ENCODE measurements at regions not wholly inside any gene's neighbourhood (a gene's known extent, or its start where the extent isn't known, plus 50 kb on each side); places are given as distances from the start of the nearest gene placed in this dataset.

DNA sequence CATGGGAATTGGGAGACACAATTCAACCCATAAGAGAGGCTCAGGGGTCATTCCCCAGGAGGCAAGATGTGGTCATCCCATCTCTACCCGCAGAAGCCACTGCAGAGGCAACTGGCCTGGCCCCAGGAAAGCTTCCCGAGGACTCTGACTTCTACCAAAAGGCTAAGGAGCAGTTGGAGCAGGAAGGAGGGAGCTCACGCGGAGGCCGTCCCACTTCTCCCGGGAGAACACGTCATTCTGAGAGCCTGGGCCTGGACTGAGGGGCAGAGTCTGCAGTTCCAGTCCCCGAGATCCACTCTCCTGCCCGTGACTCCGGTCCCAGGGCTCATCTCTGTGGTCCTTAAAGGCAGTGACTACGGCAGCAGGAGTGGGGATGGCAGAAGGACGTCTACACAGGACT lies 69.0 kb upstream of the TAF1B start:
- no peak for DNase-seq
- Histone ChIP-seq H3K27ac (ENCODE audit: insufficient read depth in 1 of 2, low read depth in 1 of 2, low read length in 2 of 2, poor library complexity in 1 of 2, severe bottlenecking in 2 of 2) (no peak overlapping the region), H3K9me3 (ENCODE audit: control extremely low read depth in 1 of 5, control insufficient read depth in 4 of 5, insufficient read depth in 2 of 5, low read depth in 1 of 5, low read length in 4 of 5) (no peaks in the 10 kb centered on the region), H3K27me3 (replicated peaks in 2 of 5; ENCODE audit: control insufficient read depth in 4 of 5, insufficient read depth in 5 of 5, low read length in 4 of 5) (no peaks in the 10 kb centered on the region), H3K36me3 (ENCODE audit: control insufficient read depth in 4 of 4, insufficient read depth in 4 of 4, low read length in 3 of 4) (no peaks in the 10 kb centered on the region), H3K4me3 (ENCODE audit: control insufficient read depth in 1 of 7, extremely low read depth in 1 of 7, insufficient read depth in 4 of 7, low read depth in 2 of 7, low read length in 6 of 7) (no peak overlapping the region), H3K4me1 (ENCODE audit: control extremely low read depth in 1 of 4, control insufficient read depth in 4 of 4, insufficient read depth in 4 of 4, low read length in 3 of 4) (peaks cover 0 to 1% (median under 1%) of the 10 kb centered on the region in 4 experiments)
- POLR2A ChIA-PET: no interaction called here
- 94% methylated on average over 11 of the region's 12 CpGs for WGBS (ENCODE audit: insufficient coverage)
- CTCF ChIA-PET: interaction anchor here (2.9 to 10.2 kb wide), 2 partner anchors 17 to 26 kb away, joined by 9 to 53 read pairs; no protein-coding TSS in a partner anchor

- Histone ChIP-seq H3K9me3 (ENCODE audit: control extremely low read depth in 1 of 5, control insufficient read depth in 4 of 5, insufficient read depth in 2 of 5, low read depth in 1 of 5, low read length in 4 of 5) (no peaks in the 10 kb centered on the region), H3K36me3 (ENCODE audit: control insufficient read depth in 4 of 4, insufficient read depth in 4 of 4, low read length in 3 of 4) (no peaks in the 10 kb centered on the region), H3K4me1 (ENCODE audit: control extremely low read depth in 1 of 4, control insufficient read depth in 4 of 4, insufficient read depth in 4 of 4, low read length in 3 of 4) (peaks cover 0 to 12% (median 5%) of the 10 kb centered on the region in 4 experiments), H3K27me3 (replicated peaks in 2 of 5; ENCODE audit: control insufficient read depth in 4 of 5, insufficient read depth in 5 of 5, low read length in 4 of 5) (no peaks in the 10 kb centered on the region), H3K27ac (ENCODE audit: insufficient read depth in 1 of 2, low read depth in 1 of 2, low read length in 2 of 2, poor library complexity in 1 of 2, severe bottlenecking in 2 of 2) (no peak overlapping the region), H3K4me3 (ENCODE audit: control insufficient read depth in 1 of 7, extremely low read depth in 1 of 7, insufficient read depth in 4 of 7, low read depth in 2 of 7, low read length in 6 of 7) (no peak overlapping the region)
- no peak for DNase-seq
- CTCF ChIA-PET: interaction anchor here (0.7 to 10.2 kb wide), 2 partner anchors 18 to 56 kb away, joined by 3 to 53 read pairs; no protein-coding TSS in a partner anchor
- POLR2A ChIA-PET: no interaction called here
- 97% methylated on average over 5 of the region's 9 CpGs for WGBS (ENCODE audit: insufficient coverage)
Observed at GRCh38 chr2:9775351-9775750, 67.9 kb upstream of the TAF1B start.

- ChIA-PET CTCF (no interaction called here), POLR2A (no interaction called here)
- no peaks in the 10 kb centered on the region for H3K9me3 ChIP-seq (ENCODE audit: control extremely low read depth in 1 of 5, control insufficient read depth in 4 of 5, insufficient read depth in 2 of 5, low read depth in 1 of 5, low read length in 4 of 5)
- no peaks in the 10 kb centered on the region for H3K27me3 ChIP-seq (replicated peaks in 2 of 5; ENCODE audit: control insufficient read depth in 4 of 5, insufficient read depth in 5 of 5, low read length in 4 of 5)
- DNase-seq: no peak
- H3K27ac ChIP-seq (ENCODE audit: insufficient read depth in 1 of 2, low read depth in 1 of 2, low read length in 2 of 2, poor library complexity in 1 of 2, severe bottlenecking in 2 of 2): no peak overlapping the region
- WGBS (ENCODE audit: insufficient coverage): 97% methylated on average over 6 of the region's 9 CpGs
- H3K4me1 ChIP-seq (ENCODE audit: control extremely low read depth in 1 of 4, control insufficient read depth in 4 of 4, insufficient read depth in 4 of 4, low read length in 3 of 4): peaks cover 0 to 13% (median 5%) of the 10 kb centered on the region in 4 experiments
- no peak overlapping the region for H3K4me3 ChIP-seq (ENCODE audit: control insufficient read depth in 1 of 7, extremely low read depth in 1 of 7, insufficient read depth in 4 of 7, low read depth in 2 of 7, low read length in 6 of 7)
- no peaks in the 10 kb centered on the region for H3K36me3 ChIP-seq (ENCODE audit: control insufficient read depth in 4 of 4, insufficient read depth in 4 of 4, low read length in 3 of 4)
Observed at GRCh38 chr2:9775999-9776712, 67.1 kb upstream of the TAF1B start.

GRCh38 chr2:9777081-9777480 lies 66.2 kb upstream of the TAF1B start:
- POLR2A ChIA-PET: no interaction called here

DNA sequence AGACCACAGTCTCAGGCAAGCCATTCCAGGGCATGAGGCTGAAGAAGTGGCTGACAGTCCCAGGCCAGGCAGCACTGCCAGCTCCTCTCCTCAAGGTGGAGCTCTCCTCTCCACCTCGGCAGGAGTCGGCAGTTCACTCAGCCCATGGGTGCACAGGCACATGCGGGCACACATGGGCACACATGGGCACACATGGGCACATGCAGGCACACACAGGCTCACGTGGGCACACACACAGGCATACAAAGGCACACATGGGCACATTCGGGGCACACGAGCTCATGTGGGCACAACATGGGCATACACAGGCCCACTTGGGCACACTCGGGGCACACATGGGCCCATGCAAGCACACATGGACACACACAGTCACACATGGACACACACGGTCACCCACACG lies 65.3 kb upstream of the TAF1B start:
- Histone ChIP-seq H3K27ac (ENCODE audit: insufficient read depth in 1 of 2, low read depth in 1 of 2, low read length in 2 of 2, poor library complexity in 1 of 2, severe bottlenecking in 2 of 2) (no peak overlapping the region), H3K9me3 (ENCODE audit: control extremely low read depth in 1 of 5, control insufficient read depth in 4 of 5, insufficient read depth in 2 of 5, low read depth in 1 of 5, low read length in 4 of 5) (no peaks in the 10 kb centered on the region), H3K27me3 (replicated peaks in 2 of 5; ENCODE audit: control insufficient read depth in 4 of 5, insufficient read depth in 5 of 5, low read length in 4 of 5) (no peaks in the 10 kb centered on the region), H3K4me3 (ENCODE audit: control insufficient read depth in 1 of 7, extremely low read depth in 1 of 7, insufficient read depth in 4 of 7, low read depth in 2 of 7, low read length in 6 of 7) (no peak overlapping the region), H3K36me3 (ENCODE audit: control insufficient read depth in 4 of 4, insufficient read depth in 4 of 4, low read length in 3 of 4) (no peaks in the 10 kb centered on the region), H3K4me1 (ENCODE audit: control extremely low read depth in 1 of 4, control insufficient read depth in 4 of 4, insufficient read depth in 4 of 4, low read length in 3 of 4) (peaks cover 0 to 15% (median 5%) of the 10 kb centered on the region in 4 experiments)
- WGBS (ENCODE audit: insufficient coverage): 97% methylated on average over 5 of the region's 9 CpGs
- POLR2A ChIA-PET: no interaction called here
- CTCF ChIA-PET: interaction anchor here (0.9 kb wide), 1 partner anchor 9 kb away, joined by 5 read pairs; no protein-coding TSS in a partner anchor
- peak in 1 of 3 donors; percentile 19 for DNase-seq

More at GRCh38 chr2:9777081-9777480, 66.2 kb upstream of the TAF1B start:
- CTCF ChIA-PET: interaction anchor here (0.9 kb wide), 1 partner anchor 8 kb away, joined by 5 read pairs; no protein-coding TSS in a partner anchor
- H3K4me3 ChIP-seq (ENCODE audit: control insufficient read depth in 1 of 7, extremely low read depth in 1 of 7, insufficient read depth in 4 of 7, low read depth in 2 of 7, low read length in 6 of 7): no peak overlapping the region
- no peaks in the 10 kb centered on the region for H3K27me3 ChIP-seq (replicated peaks in 2 of 5; ENCODE audit: control insufficient read depth in 4 of 5, insufficient read depth in 5 of 5, low read length in 4 of 5)
- DNase-seq: no peak
- 100% methylated on average over 6 of the region's 6 CpGs for WGBS (ENCODE audit: insufficient coverage)
- H3K27ac ChIP-seq (ENCODE audit: insufficient read depth in 1 of 2, low read depth in 1 of 2, low read length in 2 of 2, poor library complexity in 1 of 2, severe bottlenecking in 2 of 2): no peak overlapping the region
- no peaks in the 10 kb centered on the region for H3K9me3 ChIP-seq (ENCODE audit: control extremely low read depth in 1 of 5, control insufficient read depth in 4 of 5, insufficient read depth in 2 of 5, low read depth in 1 of 5, low read length in 4 of 5)
- peaks cover 0 to 14% (median 5%) of the 10 kb centered on the region in 4 experiments for H3K4me1 ChIP-seq (ENCODE audit: control extremely low read depth in 1 of 4, control insufficient read depth in 4 of 4, insufficient read depth in 4 of 4, low read length in 3 of 4)
- no peaks in the 10 kb centered on the region for H3K36me3 ChIP-seq (ENCODE audit: control insufficient read depth in 4 of 4, insufficient read depth in 4 of 4, low read length in 3 of 4)

DNA sequence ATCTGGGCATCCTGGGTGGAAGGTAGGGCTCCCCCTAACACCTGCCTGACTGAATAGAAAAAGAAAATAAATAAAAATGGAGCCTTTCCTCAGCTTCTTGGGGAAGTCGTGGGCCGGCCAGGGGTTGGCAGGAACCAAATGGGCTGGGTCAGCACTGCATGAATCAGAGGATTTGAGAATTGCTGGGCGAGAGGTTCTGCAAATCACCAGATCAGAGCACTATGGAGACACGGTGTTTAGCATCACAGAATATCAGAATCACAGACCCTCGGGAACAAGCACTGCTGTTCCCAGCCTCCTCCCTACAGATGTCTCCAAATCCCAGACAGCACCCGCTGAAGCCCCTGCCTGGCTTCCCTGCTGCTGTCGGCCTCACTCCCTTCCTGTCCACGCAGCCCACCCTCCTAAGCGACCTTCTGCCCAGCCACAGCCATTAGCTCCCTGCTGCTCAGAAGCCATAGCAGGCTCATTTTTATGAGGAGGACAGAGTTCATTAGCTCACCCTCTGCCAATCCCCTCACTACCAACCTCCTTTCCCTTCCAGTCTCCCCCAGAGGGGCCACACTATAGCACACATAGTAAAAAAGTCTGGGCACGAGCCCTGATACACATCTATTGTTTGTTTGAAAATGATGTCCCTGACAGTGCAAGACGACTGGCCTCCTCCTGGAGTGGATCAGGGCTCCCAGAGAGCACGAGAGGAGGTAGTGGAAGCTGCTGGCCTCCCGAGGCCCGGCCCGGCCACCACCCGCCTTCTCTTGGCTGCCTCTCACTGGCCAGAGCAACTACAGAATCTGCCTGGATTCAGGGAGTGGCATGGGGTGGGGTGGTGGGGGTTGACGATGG lies 64.6 kb upstream of the TAF1B start:
- no peaks in the 10 kb centered on the region for H3K9me3 ChIP-seq (ENCODE audit: control extremely low read depth in 1 of 5, control insufficient read depth in 4 of 5, insufficient read depth in 2 of 5, low read depth in 1 of 5, low read length in 4 of 5)
- CTCF ChIA-PET: interaction anchor here (1.4 kb wide), 1 partner anchor 34 kb away, joined by 4 read pairs; no protein-coding TSS in a partner anchor
- no peaks in the 10 kb centered on the region for H3K36me3 ChIP-seq (ENCODE audit: control insufficient read depth in 4 of 4, insufficient read depth in 4 of 4, low read length in 3 of 4)
- peaks cover 0 to 15% (median 5%) of the 10 kb centered on the region in 4 experiments for H3K4me1 ChIP-seq (ENCODE audit: control extremely low read depth in 1 of 4, control insufficient read depth in 4 of 4, insufficient read depth in 4 of 4, low read length in 3 of 4)
- POLR2A ChIA-PET: no interaction called here
- DNase-seq: no peak
- H3K4me3 ChIP-seq (ENCODE audit: control insufficient read depth in 1 of 7, extremely low read depth in 1 of 7, insufficient read depth in 4 of 7, low read depth in 2 of 7, low read length in 6 of 7): no peak overlapping the region
- no peaks in the 10 kb centered on the region for H3K27me3 ChIP-seq (replicated peaks in 2 of 5; ENCODE audit: control insufficient read depth in 4 of 5, insufficient read depth in 5 of 5, low read length in 4 of 5)
- WGBS (ENCODE audit: insufficient coverage): 94% methylated on average over 17 of the region's 17 CpGs
- no peak overlapping the region for H3K27ac ChIP-seq (ENCODE audit: insufficient read depth in 1 of 2, low read depth in 1 of 2, low read length in 2 of 2, poor library complexity in 1 of 2, severe bottlenecking in 2 of 2)
